HuH-7.5 (cell line): ENCODE measurements at regions not wholly inside any gene's neighbourhood (a gene's known extent, or its start where the extent isn't known, plus 50 kb on each side); places are given as distances from the start of the nearest gene placed in this dataset.
A peak's percentile ranks its signal among the peaks of the same experiment; 100 is the strongest.
"Not testable (repeated sequence)": the region's sequence is repeated elsewhere in the genome, so short reads cannot be mapped to it uniquely, and the experiment has no call there.

ENCODE experiments used
- DNase-seq: peaks from one replicate; pipeline ENCODE4 v3.0.0; 2011; ENCODE audit warnings: low spot score

GRCh38 chr12:19909418-19909817 is 458.9 kb upstream of the PDE3A start:
- no peak for DNase-seq

GRCh38 chr12:19910681-19911080 is 457.7 kb upstream of the PDE3A start:
- no peak for DNase-seq

- DNase-seq: peak; percentile 25
Measured at GRCh38 chr12:19912991-19913390, 455.3 kb upstream of the PDE3A start.

- no peak for DNase-seq
Measured at GRCh38 chr12:19915392-19916195, 452.7 kb upstream of the PDE3A start.

GRCh38 chr12:19916196-19916753 is 452.1 kb upstream of the PDE3A start:
- no peak for DNase-seq

- no peak for DNase-seq
Measured at GRCh38 chr12:19916974-19917373, 451.4 kb upstream of the PDE3A start.

- not testable (repeated sequence) for DNase-seq
Measured at GRCh38 chr12:19921716-19922115, 446.6 kb upstream of the PDE3A start.

GRCh38 chr12:19922717-19923116 is 445.6 kb upstream of the PDE3A start:
- no peak for DNase-seq

GRCh38 chr12:19924360-19924759 is 444.0 kb upstream of the PDE3A start:
- no peak for DNase-seq

GRCh38 chr12:19925841-19926240 is 442.5 kb upstream of the PDE3A start:
- no peak for DNase-seq

- DNase-seq: no peak
Measured at GRCh38 chr12:19926266-19926665, 442.1 kb upstream of the PDE3A start.

- DNase-seq: no peak
Measured at GRCh38 chr12:19927661-19928060, 440.7 kb upstream of the PDE3A start.

GRCh38 chr12:19932413-19932812 is 435.9 kb upstream of the PDE3A start:
- no peak for DNase-seq

GRCh38 chr12:19933924-19934323 is 434.4 kb upstream of the PDE3A start:
- DNase-seq: no peak

GRCh38 chr12:19937161-19937560 is 431.2 kb upstream of the PDE3A start:
- DNase-seq: no peak

- DNase-seq: no peak
Measured at GRCh38 chr12:19938031-19938430, 430.3 kb upstream of the PDE3A start.

GRCh38 chr12:19938491-19938890 is 429.8 kb upstream of the PDE3A start:
- no peak for DNase-seq

- no peak for DNase-seq
Measured at GRCh38 chr12:19940267-19940666, 428.1 kb upstream of the PDE3A start.

GRCh38 chr12:19941096-19941495 is 427.2 kb upstream of the PDE3A start:
- DNase-seq: no peak

GRCh38 chr12:19945559-19946435 is 422.5 kb upstream of the PDE3A start:
- DNase-seq: peak; percentile 23

GRCh38 chr12:19946550-19946949 is 421.8 kb upstream of the PDE3A start:
- no peak for DNase-seq

GRCh38 chr12:19947344-19947743 is 421.0 kb upstream of the PDE3A start:
- no peak for DNase-seq

GRCh38 chr12:19951664-19952063 is 416.7 kb upstream of the PDE3A start:
- no peak for DNase-seq
